H1 (cell line): ENCODE measurements at regions not wholly inside any gene's neighbourhood (a gene's known extent, or its start where the extent isn't known, plus 50 kb on each side); places are given as distances from the start of the nearest gene placed in this dataset.

Source experiments
- CHD1 ChIP-seq: IDR thresholded peaks from 2 replicates; pipeline ENCODE4 v1.6.1; 2012; ENCODE audit warnings: low read depth, low read length, improper control_type of control experiment
- TF ChIP-seq, protein P1 (sequence below): fragments of 300-600 bp; sonication (generic); IDR thresholded peaks from 2 replicates; pipeline ENCODE4 v1.7.1; 2012; ENCODE audit warnings: low read length, moderate library complexity, mild to moderate bottlenecking, inconsistent platforms; ENCODE audit not compliant: insufficient replicate concordance

DNA sequence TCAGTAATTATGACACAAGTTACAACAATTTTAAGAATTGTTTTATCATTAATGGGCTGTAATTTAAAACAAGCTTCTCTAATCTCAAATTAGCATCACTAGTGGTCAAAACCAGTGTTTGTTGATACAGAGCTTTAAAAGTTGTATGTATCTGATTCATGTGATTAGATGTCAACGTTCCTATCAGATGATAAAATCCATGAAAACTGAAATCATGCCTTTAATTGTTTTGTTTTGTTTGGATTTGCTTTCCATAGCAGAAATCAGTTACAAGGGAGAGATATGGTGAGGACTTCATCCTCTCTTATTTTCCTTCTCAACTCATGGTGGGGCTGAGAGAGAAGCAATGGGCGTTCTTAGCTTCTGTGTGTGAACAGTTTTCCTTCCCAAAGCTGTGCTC, 469.6 kb downstream of the PID1 start (continued):
- TF ChIP-seq, protein P1, sequence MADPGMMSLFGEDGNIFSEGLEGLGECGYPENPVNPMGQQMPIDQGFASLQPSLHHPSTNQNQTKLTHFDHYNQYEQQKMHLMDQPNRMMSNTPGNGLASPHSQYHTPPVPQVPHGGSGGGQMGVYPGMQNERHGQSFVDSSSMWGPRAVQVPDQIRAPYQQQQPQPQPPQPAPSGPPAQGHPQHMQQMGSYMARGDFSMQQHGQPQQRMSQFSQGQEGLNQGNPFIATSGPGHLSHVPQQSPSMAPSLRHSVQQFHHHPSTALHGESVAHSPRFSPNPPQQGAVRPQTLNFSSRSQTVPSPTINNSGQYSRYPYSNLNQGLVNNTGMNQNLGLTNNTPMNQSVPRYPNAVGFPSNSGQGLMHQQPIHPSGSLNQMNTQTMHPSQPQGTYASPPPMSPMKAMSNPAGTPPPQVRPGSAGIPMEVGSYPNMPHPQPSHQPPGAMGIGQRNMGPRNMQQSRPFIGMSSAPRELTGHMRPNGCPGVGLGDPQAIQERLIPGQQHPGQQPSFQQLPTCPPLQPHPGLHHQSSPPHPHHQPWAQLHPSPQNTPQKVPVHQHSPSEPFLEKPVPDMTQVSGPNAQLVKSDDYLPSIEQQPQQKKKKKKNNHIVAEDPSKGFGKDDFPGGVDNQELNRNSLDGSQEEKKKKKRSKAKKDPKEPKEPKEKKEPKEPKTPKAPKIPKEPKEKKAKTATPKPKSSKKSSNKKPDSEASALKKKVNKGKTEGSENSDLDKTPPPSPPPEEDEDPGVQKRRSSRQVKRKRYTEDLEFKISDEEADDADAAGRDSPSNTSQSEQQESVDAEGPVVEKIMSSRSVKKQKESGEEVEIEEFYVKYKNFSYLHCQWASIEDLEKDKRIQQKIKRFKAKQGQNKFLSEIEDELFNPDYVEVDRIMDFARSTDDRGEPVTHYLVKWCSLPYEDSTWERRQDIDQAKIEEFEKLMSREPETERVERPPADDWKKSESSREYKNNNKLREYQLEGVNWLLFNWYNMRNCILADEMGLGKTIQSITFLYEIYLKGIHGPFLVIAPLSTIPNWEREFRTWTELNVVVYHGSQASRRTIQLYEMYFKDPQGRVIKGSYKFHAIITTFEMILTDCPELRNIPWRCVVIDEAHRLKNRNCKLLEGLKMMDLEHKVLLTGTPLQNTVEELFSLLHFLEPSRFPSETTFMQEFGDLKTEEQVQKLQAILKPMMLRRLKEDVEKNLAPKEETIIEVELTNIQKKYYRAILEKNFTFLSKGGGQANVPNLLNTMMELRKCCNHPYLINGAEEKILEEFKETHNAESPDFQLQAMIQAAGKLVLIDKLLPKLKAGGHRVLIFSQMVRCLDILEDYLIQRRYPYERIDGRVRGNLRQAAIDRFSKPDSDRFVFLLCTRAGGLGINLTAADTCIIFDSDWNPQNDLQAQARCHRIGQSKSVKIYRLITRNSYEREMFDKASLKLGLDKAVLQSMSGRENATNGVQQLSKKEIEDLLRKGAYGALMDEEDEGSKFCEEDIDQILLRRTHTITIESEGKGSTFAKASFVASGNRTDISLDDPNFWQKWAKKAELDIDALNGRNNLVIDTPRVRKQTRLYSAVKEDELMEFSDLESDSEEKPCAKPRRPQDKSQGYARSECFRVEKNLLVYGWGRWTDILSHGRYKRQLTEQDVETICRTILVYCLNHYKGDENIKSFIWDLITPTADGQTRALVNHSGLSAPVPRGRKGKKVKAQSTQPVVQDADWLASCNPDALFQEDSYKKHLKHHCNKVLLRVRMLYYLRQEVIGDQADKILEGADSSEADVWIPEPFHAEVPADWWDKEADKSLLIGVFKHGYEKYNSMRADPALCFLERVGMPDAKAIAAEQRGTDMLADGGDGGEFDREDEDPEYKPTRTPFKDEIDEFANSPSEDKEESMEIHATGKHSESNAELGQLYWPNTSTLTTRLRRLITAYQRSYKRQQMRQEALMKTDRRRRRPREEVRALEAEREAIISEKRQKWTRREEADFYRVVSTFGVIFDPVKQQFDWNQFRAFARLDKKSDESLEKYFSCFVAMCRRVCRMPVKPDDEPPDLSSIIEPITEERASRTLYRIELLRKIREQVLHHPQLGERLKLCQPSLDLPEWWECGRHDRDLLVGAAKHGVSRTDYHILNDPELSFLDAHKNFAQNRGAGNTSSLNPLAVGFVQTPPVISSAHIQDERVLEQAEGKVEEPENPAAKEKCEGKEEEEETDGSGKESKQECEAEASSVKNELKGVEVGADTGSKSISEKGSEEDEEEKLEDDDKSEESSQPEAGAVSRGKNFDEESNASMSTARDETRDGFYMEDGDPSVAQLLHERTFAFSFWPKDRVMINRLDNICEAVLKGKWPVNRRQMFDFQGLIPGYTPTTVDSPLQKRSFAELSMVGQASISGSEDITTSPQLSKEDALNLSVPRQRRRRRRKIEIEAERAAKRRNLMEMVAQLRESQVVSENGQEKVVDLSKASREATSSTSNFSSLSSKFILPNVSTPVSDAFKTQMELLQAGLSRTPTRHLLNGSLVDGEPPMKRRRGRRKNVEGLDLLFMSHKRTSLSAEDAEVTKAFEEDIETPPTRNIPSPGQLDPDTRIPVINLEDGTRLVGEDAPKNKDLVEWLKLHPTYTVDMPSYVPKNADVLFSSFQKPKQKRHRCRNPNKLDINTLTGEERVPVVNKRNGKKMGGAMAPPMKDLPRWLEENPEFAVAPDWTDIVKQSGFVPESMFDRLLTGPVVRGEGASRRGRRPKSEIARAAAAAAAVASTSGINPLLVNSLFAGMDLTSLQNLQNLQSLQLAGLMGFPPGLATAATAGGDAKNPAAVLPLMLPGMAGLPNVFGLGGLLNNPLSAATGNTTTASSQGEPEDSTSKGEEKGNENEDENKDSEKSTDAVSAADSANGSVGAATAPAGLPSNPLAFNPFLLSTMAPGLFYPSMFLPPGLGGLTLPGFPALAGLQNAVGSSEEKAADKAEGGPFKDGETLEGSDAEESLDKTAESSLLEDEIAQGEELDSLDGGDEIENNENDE: no peak
- no peak for TF ChIP-seq CHD1
